ENCODE measurements at regions not wholly inside any gene's neighbourhood (a gene's known extent, or its start where the extent isn't known, plus 50 kb on each side); places are given as distances from the start of the nearest gene placed in this dataset.
"Not testable (repeated sequence)": the region's sequence is repeated elsewhere in the genome, so short reads cannot be mapped to it uniquely, and the experiment has no call there.

DNA sequence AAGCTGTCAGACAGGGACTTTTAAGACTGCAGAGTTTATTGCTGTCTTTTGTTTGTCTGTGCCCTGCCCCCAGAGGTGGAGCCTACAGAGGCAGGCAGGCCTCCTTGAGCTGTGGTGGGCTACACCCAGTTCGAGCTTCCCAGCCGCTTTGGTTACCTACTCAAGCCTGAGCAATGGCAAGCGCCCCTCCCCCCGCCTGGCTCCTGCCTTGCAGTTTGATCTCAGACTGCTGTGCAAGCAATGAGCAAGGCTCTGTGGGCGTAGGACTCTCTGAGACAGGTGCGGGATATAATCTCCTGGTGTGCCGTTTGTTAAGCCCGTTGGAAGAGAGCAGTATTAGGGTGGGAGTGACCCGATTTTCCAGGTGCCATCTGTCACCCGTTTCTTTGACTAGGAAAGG lies 67.8 kb upstream of the ADAMTS3 start:
- TF ChIP-seq EZH2phosphoT487 (conservative IDR thresholded peaks at IDR 0.05; ENCODE audit: low read length) = not testable (repeated sequence)
- TF ChIP-seq, protein P1, sequence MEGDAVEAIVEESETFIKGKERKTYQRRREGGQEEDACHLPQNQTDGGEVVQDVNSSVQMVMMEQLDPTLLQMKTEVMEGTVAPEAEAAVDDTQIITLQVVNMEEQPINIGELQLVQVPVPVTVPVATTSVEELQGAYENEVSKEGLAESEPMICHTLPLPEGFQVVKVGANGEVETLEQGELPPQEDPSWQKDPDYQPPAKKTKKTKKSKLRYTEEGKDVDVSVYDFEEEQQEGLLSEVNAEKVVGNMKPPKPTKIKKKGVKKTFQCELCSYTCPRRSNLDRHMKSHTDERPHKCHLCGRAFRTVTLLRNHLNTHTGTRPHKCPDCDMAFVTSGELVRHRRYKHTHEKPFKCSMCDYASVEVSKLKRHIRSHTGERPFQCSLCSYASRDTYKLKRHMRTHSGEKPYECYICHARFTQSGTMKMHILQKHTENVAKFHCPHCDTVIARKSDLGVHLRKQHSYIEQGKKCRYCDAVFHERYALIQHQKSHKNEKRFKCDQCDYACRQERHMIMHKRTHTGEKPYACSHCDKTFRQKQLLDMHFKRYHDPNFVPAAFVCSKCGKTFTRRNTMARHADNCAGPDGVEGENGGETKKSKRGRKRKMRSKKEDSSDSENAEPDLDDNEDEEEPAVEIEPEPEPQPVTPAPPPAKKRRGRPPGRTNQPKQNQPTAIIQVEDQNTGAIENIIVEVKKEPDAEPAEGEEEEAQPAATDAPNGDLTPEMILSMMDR (IDR thresholded peaks at IDR 0.05; ENCODE audit: insufficient read depth, low read length, poor library complexity, severe bottlenecking) = not testable (repeated sequence)

Measured in SU-DHL-6 (cell line).